ENCODE measurements at regions not wholly inside any gene's neighbourhood (a gene's known extent, or its start where the extent isn't known, plus 50 kb on each side); places are given as distances from the start of the nearest gene placed in this dataset.

- TF ChIP-seq PREB (CRISPR knock-in tag; IDR thresholded peaks at IDR 0.05; ENCODE audit: borderline replicate concordance): no peak
These were observed 355.8 kb upstream of the SORCS1 start (continued) for GRCh38 chr10:107520348-107520747.

GRCh38 chr10:107517811-107518210 lies 353.3 kb upstream of the SORCS1 start:
- CTCF ChIA-PET: no interaction called here

More at GRCh38 chr10:107517811-107518210, 353.3 kb upstream of the SORCS1 start:
- no peaks in the 10 kb centered on the region for H3K36me3 Mint-ChIP-seq
- H3K27me3 Mint-ChIP-seq (ENCODE audit: low read depth): no peaks in the 10 kb centered on the region
- POLR2A ChIA-PET: no interaction called here
- no peak overlapping the region for H3K4me3 Mint-ChIP-seq
- H3K4me1 Mint-ChIP-seq: no peaks in the 10 kb centered on the region
- DNase-seq (ENCODE audit: low spot score) (no peak), ATAC-seq (no peak)
- TF ChIP-seq ZNF416 (CRISPR knock-in tag; IDR thresholded peaks at IDR 0.05) (no peak), ZNF232 (CRISPR knock-in tag; IDR thresholded peaks at IDR 0.05) (no peak), ZNF532 (CRISPR knock-in tag; IDR thresholded peaks at IDR 0.05; ENCODE audit: borderline replicate concordance) (no peak), ZNF281 (CRISPR knock-in tag; IDR thresholded peaks at IDR 0.05) (no peak), GRHL2 (CRISPR knock-in tag; IDR thresholded peaks at IDR 0.05; ENCODE audit: insufficient replicate concordance, severe bottlenecking) (no peak), SMAD3 (CRISPR knock-in tag; IDR thresholded peaks at IDR 0.05; ENCODE audit: borderline replicate concordance) (no peak), HMGXB4 (CRISPR knock-in tag; IDR thresholded peaks at IDR 0.05) (no peak), CREB1 (CRISPR knock-in tag; IDR thresholded peaks at IDR 0.05) (no peak), ESRRA (CRISPR knock-in tag; IDR thresholded peaks at IDR 0.05; ENCODE audit: borderline replicate concordance) (no peak), PRRX2 (CRISPR knock-in tag; IDR thresholded peaks at IDR 0.05) (no peak), NR2C2 (CRISPR knock-in tag; IDR thresholded peaks at IDR 0.05) (no peak), ZNF121 (CRISPR knock-in tag; IDR thresholded peaks at IDR 0.05) (no peak), CBFB (CRISPR knock-in tag; IDR thresholded peaks at IDR 0.05; ENCODE audit: low read depth) (no peak), NFYB (CRISPR knock-in tag; conservative IDR thresholded peaks at IDR 0.05; ENCODE audit: low read depth) (no peak), USF2 (CRISPR knock-in tag; IDR thresholded peaks at IDR 0.05) (no peak), PREB (CRISPR knock-in tag; IDR thresholded peaks at IDR 0.05; ENCODE audit: borderline replicate concordance) (no peak)
- H3K9me3 Mint-ChIP-seq: no peaks in the 10 kb centered on the region
- no peak overlapping the region for H3K27ac Mint-ChIP-seq

All from WTC11 (cell line).